CD4-positive, alpha-beta T cell (primary cell): ENCODE measurements at regions not wholly inside any gene's neighbourhood (a gene's known extent, or its start where the extent isn't known, plus 50 kb on each side); places are given as distances from the start of the nearest gene placed in this dataset.

Experiments
- ATAC-seq: fragments of 200-7000 bp; cut with Tn5 transposase; one replicate; pipeline ENCODE4 v1.10.0; 2022; ENCODE audit warnings: mild to moderate bottlenecking; ENCODE audit not compliant: poor library complexity
- CTCF ChIA-PET: fragments of 350-600 bp; sonication (Branson Sonifier 250); formaldehyde crosslinking; loops from one replicate; lab custom pipeline; 2021; ENCODE audit warnings: antibody characterized with exemption, inconsistent platforms; lab: Charles Lee
- POLR2A ChIA-PET: fragments of 350-600 bp; sonication (Branson Sonifier 250); formaldehyde crosslinking; loops from one replicate; lab custom pipeline; 2021; ENCODE audit warnings: antibody characterized with exemption, inconsistent platforms; lab: Charles Lee
- DNase-seq, 14 experiments: peaks; one replicate each; pipeline ENCODE4 v3.0.0-alpha.2; 2013 to 2020; ENCODE audit warnings: mixed read lengths in 2 of 14
- H3K27ac ChIP-seq, 2 donors: one replicate each; pipeline versions ENCODE4 v1.5.1 to v1.7.0; 2013; ENCODE audit warnings: low read length in 2 of 2, low read depth in 1 of 2, mild to moderate bottlenecking in 1 of 2
- H3K27me3 ChIP-seq, 2 experiments: 1 replicate in 1 of 2; 2 replicates in 1 of 2; pipeline versions ENCODE4 v1.6.1 to v1.7.0; 2013; ENCODE audit warnings: low read length in 2 of 2, control low read depth in 1 of 2, mild to moderate bottlenecking in 1 of 2, moderate library complexity in 1 of 2; ENCODE audit not compliant: insufficient read depth in 2 of 2, control insufficient read depth in 1 of 2
- H3K36me3 ChIP-seq: one replicate; pipeline ENCODE4 v1.6.1; 2013; ENCODE audit warnings: low read length, control low read depth; ENCODE audit not compliant: insufficient read depth
- H3K4me1 ChIP-seq: one replicate; pipeline ENCODE4 v1.6.1; 2013; ENCODE audit warnings: low read length, control low read depth; ENCODE audit not compliant: insufficient read depth
- H3K4me3 ChIP-seq: one replicate; pipeline ENCODE4 v1.5.1; 2013; ENCODE audit warnings: mild to moderate bottlenecking, low read length, moderate library complexity
- H3K9me3 ChIP-seq, 2 experiments: 1 replicate in 1 of 2; 2 replicates in 1 of 2; pipeline versions ENCODE4 v1.6.1 to v1.7.0; 2013; ENCODE audit warnings: low read length in 2 of 2, mild to moderate bottlenecking in 2 of 2, control low read depth in 1 of 2, moderate library complexity in 1 of 2; ENCODE audit not compliant: control insufficient read depth in 1 of 2, insufficient read depth in 1 of 2
- H3K27ac Mint-ChIP-seq: one replicate; pipeline ENCODE4 v1.8.0; 2020; ENCODE audit warnings: mixed read lengths
- H3K27me3 Mint-ChIP-seq: one replicate; pipeline ENCODE4 v1.8.0; 2021; ENCODE audit warnings: mixed read lengths
- H3K36me3 Mint-ChIP-seq: one replicate; pipeline ENCODE4 v1.8.0; 2021; ENCODE audit warnings: low read depth, mixed read lengths
- H3K4me1 Mint-ChIP-seq: one replicate; pipeline ENCODE4 v1.8.0; 2021; ENCODE audit warnings: low read depth, mixed read lengths
- H3K4me3 Mint-ChIP-seq: one replicate; pipeline ENCODE4 v1.8.0; 2020; ENCODE audit warnings: mild to moderate bottlenecking, mixed read lengths
- H3K9me3 Mint-ChIP-seq: one replicate; pipeline ENCODE4 v1.8.0; 2020; ENCODE audit warnings: mixed read lengths
- intact Hi-C, 2 experiments: fragments of 100-400 bp; cut with DNase I in 1 of 2; cut with micrococcal nuclease in 1 of 2; formaldehyde crosslinking; loops; one replicate each; pipeline versions ENCODE4 v1.15.1 to v1.9.0; 2023 to 2025; cut with DNase I, micrococcal nuclease
- TF ChIP-seq, protein P1 (sequence below): fragments of 200-600 bp; IDR thresholded peaks from one replicate; pipeline ENCODE4 v1.8.0; 2022; ENCODE audit warnings: antibody characterized with exemption, mild to moderate bottlenecking

DNA sequence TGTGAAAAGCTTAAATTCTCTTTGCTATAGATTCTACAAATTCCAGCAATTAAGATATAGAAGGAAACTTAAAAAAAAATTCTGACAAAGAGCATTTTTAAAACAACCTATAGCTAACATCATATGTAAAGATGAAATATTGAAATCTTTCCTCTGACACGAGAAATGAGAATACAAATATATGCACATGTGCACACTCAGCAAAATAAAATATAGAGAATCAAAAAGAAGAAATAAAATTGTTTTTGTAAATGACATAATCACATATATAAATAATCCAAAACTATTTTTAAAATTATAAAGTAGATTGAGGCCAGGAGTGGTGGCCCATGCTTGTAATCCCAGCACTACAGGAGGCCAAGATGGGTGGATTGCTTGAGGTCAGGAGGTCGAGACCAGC lies 265.1 kb downstream of the IRX2 start:
- POLR2A ChIA-PET: no interaction called here
- intact Hi-C loops: no loop called here
- H3K27ac Mint-ChIP-seq: no peak overlapping the region
- peaks cover 7% of the 10 kb centered on the region for H3K9me3 Mint-ChIP-seq
- no peaks in the 10 kb centered on the region for H3K36me3 Mint-ChIP-seq
- no peak overlapping the region for H3K27ac ChIP-seq
- CTCF ChIA-PET: no interaction called here
- H3K27me3 ChIP-seq: no peaks in the 10 kb centered on the region
- no peaks in the 10 kb centered on the region for H3K4me1 ChIP-seq
- H3K36me3 ChIP-seq: no peaks in the 10 kb centered on the region
- no peak overlapping the region for H3K4me3 ChIP-seq
- no peaks in the 10 kb centered on the region for H3K4me1 Mint-ChIP-seq
- peaks cover 8 to 13% of the 10 kb centered on the region in 2 experiments for H3K9me3 ChIP-seq
- no peak overlapping the region for H3K4me3 Mint-ChIP-seq
- TF ChIP-seq, protein P1, sequence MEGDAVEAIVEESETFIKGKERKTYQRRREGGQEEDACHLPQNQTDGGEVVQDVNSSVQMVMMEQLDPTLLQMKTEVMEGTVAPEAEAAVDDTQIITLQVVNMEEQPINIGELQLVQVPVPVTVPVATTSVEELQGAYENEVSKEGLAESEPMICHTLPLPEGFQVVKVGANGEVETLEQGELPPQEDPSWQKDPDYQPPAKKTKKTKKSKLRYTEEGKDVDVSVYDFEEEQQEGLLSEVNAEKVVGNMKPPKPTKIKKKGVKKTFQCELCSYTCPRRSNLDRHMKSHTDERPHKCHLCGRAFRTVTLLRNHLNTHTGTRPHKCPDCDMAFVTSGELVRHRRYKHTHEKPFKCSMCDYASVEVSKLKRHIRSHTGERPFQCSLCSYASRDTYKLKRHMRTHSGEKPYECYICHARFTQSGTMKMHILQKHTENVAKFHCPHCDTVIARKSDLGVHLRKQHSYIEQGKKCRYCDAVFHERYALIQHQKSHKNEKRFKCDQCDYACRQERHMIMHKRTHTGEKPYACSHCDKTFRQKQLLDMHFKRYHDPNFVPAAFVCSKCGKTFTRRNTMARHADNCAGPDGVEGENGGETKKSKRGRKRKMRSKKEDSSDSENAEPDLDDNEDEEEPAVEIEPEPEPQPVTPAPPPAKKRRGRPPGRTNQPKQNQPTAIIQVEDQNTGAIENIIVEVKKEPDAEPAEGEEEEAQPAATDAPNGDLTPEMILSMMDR: no peak
- H3K27me3 Mint-ChIP-seq: no peaks in the 10 kb centered on the region
- no peak for DNase-seq
- no peak for ATAC-seq

DNA sequence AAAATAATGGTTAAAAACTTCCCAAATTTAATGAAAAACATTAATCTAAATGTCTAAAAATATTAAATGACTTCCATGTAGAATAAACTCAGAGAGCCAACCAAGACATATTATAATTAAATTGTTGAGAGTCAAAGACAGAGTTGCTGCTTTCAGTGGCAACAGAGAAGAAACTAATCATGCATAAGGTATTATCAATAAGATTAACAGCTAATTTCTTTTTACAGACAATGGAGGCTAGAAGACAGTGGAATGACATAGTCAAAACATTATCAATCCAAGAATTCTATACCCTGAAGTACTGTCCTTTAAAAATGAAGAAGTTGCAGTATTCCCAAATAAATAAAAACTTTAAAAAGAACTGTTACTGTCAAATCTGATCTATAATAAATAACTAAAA lies 268.7 kb downstream of the IRX2 start:
- POLR2A ChIA-PET: no interaction called here
- no peaks in the 10 kb centered on the region for H3K36me3 Mint-ChIP-seq
- no peak overlapping the region for H3K27ac Mint-ChIP-seq
- H3K4me3 ChIP-seq: no peak overlapping the region
- H3K9me3 Mint-ChIP-seq: peaks cover 7% of the 10 kb centered on the region
- CTCF ChIA-PET: no interaction called here
- H3K4me1 ChIP-seq: no peaks in the 10 kb centered on the region
- no peaks in the 10 kb centered on the region for H3K27me3 ChIP-seq
- intact Hi-C loops: no loop called here
- no peak overlapping the region for H3K4me3 Mint-ChIP-seq
- peaks cover 13% of the 10 kb centered on the region in 2 experiments for H3K9me3 ChIP-seq
- H3K27ac ChIP-seq: no peak overlapping the region
- no peak for ATAC-seq
- H3K36me3 ChIP-seq: no peaks in the 10 kb centered on the region
- no peak for DNase-seq
- no peaks in the 10 kb centered on the region for H3K4me1 Mint-ChIP-seq
- H3K27me3 Mint-ChIP-seq: no peaks in the 10 kb centered on the region
- TF ChIP-seq, protein P1: no peak

- DNase-seq (no peak), ATAC-seq (no peak)
- no peaks in the 10 kb centered on the region for H3K27me3 Mint-ChIP-seq
- H3K36me3 Mint-ChIP-seq: no peaks in the 10 kb centered on the region
- H3K4me1 Mint-ChIP-seq: no peaks in the 10 kb centered on the region
- H3K4me3 ChIP-seq: no peak overlapping the region
- H3K4me3 Mint-ChIP-seq: no peak overlapping the region
- no peaks in the 10 kb centered on the region for H3K36me3 ChIP-seq
- H3K27me3 ChIP-seq: no peaks in the 10 kb centered on the region
- peaks cover 7% of the 10 kb centered on the region for H3K9me3 Mint-ChIP-seq
- peaks cover 13% of the 10 kb centered on the region in 2 experiments for H3K9me3 ChIP-seq
- ChIA-PET CTCF (no interaction called here), POLR2A (interaction anchor here (0.9 kb wide), 1 partner anchor 14 kb away, joined by 3 read pairs; no protein-coding TSS in a partner anchor)
- TF ChIP-seq, protein P1: no peak
- intact Hi-C loops: no loop called here
- no peaks in the 10 kb centered on the region for H3K4me1 ChIP-seq
- no peak overlapping the region for H3K27ac Mint-ChIP-seq
- H3K27ac ChIP-seq: no peak overlapping the region
These were observed 270.6 kb downstream of the IRX2 start for GRCh38 chr5:2480871-2481270.
